ENCODE measurements at regions not wholly inside any gene's neighbourhood (a gene's known extent, or its start where the extent isn't known, plus 50 kb on each side); places are given as distances from the start of the nearest gene placed in this dataset.

DNA sequence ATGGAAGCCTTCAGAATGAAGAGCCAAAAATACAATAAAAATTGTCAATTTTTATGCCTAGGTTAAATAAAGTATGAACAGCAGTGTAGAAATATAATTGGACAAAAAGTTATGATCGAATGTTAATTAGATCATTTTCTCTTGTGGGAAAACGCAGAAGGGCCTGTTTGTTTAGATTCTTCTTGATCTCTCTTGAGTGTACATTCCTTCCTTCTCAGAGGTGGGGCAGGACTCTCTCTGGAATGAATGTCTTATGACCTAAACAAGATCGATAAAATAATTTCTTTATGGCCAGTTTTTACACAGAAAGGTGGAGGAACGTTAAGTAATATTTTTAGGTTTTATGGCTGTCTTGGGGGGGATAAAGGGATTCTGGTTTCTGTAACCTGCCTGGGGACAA is 500.1 kb upstream of the MARCKS start:
- TF ChIP-seq, protein P1, sequence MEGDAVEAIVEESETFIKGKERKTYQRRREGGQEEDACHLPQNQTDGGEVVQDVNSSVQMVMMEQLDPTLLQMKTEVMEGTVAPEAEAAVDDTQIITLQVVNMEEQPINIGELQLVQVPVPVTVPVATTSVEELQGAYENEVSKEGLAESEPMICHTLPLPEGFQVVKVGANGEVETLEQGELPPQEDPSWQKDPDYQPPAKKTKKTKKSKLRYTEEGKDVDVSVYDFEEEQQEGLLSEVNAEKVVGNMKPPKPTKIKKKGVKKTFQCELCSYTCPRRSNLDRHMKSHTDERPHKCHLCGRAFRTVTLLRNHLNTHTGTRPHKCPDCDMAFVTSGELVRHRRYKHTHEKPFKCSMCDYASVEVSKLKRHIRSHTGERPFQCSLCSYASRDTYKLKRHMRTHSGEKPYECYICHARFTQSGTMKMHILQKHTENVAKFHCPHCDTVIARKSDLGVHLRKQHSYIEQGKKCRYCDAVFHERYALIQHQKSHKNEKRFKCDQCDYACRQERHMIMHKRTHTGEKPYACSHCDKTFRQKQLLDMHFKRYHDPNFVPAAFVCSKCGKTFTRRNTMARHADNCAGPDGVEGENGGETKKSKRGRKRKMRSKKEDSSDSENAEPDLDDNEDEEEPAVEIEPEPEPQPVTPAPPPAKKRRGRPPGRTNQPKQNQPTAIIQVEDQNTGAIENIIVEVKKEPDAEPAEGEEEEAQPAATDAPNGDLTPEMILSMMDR (IDR thresholded peaks at IDR 0.05; ENCODE audit: low read length) = no peak
- TF ChIP-seq EZH2 (IDR thresholded peaks at IDR 0.05; ENCODE audit: borderline replicate concordance, low read length) = no peak
